Bronchial epithelial cell (primary cell): ENCODE measurements at regions not wholly inside any gene's neighbourhood (a gene's known extent, or its start where the extent isn't known, plus 50 kb on each side); places are given as distances from the start of the nearest gene placed in this dataset.

Experiments used
- DNase-seq: peaks from one replicate; pipeline ENCODE4 v3.0.0-alpha.2; 2010; ENCODE audit warnings: low read depth
- FAIRE-seq: peaks from 2 replicates; lab custom pipeline; 2011; peaks lifted over from hg19 to GRCh38; lab: Jason Lieb, UNC
- H3K27me3 ChIP-seq: 2 replicates; pipeline ENCODE4 v1.5.1; 2011; ENCODE audit warnings: low read length; ENCODE audit not compliant: control insufficient read depth, insufficient read depth
- H3K36me3 ChIP-seq: 2 replicates; pipeline ENCODE4 v1.5.1; 2011; ENCODE audit warnings: low read length; ENCODE audit not compliant: control insufficient read depth, insufficient read depth
- H3K4me3 ChIP-seq: 2 replicates; pipeline ENCODE4 v1.5.1; 2011; ENCODE audit warnings: mild to moderate bottlenecking, low read depth, low read length, control low read depth
- TF ChIP-seq, protein P1 (sequence below): IDR thresholded peaks from 2 replicates; pipeline ENCODE4 v1.5.1; 2011; ENCODE audit warnings: mild to moderate bottlenecking, moderate library complexity, low read length, control low read depth, inconsistent platforms; ENCODE audit not compliant: insufficient read depth, severe bottlenecking

DNA sequence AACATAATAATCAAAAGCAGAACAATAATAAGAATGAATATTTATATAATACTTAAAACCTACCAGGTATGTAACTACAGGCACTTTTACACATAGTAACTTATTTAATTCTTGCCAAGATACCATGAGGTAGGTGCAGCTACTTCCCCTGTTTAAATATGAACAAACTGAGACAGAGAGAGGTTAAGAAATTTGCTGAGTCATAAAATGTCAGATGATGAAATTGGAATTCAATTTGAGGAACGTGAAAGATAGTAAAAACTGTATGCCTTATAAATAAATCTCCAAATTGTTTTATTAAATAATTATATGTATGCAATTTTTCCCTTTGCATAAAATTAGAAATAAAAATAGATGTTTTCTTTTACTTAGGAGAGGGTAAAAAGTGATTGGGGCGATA is 1103.3 kb upstream of the NRXN1 start:
- DNase-seq (peak; percentile 26), FAIRE-seq (no peak)
- Histone ChIP-seq H3K27me3 (no peaks in the 10 kb centered on the region), H3K36me3 (no peaks in the 10 kb centered on the region), H3K4me3 (no peak overlapping the region)
- TF ChIP-seq, protein P1, sequence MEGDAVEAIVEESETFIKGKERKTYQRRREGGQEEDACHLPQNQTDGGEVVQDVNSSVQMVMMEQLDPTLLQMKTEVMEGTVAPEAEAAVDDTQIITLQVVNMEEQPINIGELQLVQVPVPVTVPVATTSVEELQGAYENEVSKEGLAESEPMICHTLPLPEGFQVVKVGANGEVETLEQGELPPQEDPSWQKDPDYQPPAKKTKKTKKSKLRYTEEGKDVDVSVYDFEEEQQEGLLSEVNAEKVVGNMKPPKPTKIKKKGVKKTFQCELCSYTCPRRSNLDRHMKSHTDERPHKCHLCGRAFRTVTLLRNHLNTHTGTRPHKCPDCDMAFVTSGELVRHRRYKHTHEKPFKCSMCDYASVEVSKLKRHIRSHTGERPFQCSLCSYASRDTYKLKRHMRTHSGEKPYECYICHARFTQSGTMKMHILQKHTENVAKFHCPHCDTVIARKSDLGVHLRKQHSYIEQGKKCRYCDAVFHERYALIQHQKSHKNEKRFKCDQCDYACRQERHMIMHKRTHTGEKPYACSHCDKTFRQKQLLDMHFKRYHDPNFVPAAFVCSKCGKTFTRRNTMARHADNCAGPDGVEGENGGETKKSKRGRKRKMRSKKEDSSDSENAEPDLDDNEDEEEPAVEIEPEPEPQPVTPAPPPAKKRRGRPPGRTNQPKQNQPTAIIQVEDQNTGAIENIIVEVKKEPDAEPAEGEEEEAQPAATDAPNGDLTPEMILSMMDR: no peak

DNA sequence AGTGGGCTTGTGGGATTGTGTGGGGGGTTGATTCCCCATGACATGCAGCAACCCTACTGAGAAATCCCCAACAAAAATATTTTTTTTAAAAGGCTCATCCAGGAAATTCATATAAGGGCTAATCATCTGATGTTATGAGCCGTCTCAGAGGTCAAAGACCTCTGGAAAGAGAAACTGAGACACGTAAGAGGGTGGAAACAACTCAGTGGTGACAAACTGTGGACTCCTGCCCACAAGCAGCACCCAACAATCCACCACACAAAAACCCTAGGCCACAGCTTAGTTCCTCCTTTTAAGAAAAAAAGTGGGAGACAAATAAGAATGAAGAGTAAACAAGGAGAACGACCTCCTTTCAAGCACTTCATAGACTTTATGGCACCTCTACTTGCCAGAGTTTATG is 1096.1 kb upstream of the NRXN1 start:
- FAIRE-seq: no peak
- no peak for DNase-seq
- no peak overlapping the region for H3K4me3 ChIP-seq
- TF ChIP-seq, protein P1: no peak
- H3K27me3 ChIP-seq: no peaks in the 10 kb centered on the region
- no peaks in the 10 kb centered on the region for H3K36me3 ChIP-seq

DNA sequence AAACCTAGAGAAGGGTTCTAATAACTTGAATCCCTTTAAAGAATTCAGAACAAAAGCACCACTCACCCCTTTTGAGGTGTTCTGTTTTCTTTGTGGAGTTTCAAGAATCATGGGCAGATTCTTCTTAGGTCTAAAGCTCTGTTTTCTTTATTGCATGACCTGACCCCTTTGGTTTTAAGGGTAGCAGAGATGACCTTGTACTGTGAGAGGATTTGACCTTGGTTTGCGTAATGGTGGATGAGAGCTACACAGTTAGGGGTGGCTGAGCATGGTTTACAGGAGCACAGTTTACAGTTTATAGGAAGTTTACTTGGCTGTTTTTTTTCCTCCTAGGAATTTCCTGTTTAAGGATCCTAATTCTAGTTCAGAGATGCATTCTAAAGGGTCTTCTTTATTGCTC is 1095.6 kb upstream of the NRXN1 start:
- Histone ChIP-seq H3K36me3 (no peaks in the 10 kb centered on the region), H3K4me3 (no peak overlapping the region), H3K27me3 (no peaks in the 10 kb centered on the region)
- no peak for FAIRE-seq
- no peak for DNase-seq
- TF ChIP-seq, protein P1: no peak

DNA sequence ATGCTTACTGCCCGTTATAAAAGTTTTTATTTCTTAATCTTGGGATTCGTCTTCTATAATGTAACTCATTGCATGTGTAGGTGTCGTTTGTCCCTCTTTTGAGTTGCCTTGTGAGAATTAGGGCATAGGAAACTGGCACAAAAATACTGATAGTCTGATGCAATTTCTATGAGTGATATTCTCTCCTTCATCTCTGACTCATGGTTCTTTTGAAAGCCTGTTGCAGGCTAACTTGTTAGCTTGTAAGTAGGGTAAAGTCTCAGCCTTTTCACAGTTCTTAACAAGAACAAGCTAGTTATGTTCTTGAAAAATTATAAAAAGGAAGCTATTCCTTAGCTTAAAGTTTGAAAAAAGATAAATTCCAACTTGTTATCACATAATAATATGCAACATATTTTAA is 1085.4 kb upstream of the NRXN1 start:
- H3K27me3 ChIP-seq: no peaks in the 10 kb centered on the region
- H3K36me3 ChIP-seq: no peaks in the 10 kb centered on the region
- DNase-seq (peak; percentile 72), FAIRE-seq (no peak)
- H3K4me3 ChIP-seq: no peak overlapping the region
- TF ChIP-seq, protein P1: no peak

DNA sequence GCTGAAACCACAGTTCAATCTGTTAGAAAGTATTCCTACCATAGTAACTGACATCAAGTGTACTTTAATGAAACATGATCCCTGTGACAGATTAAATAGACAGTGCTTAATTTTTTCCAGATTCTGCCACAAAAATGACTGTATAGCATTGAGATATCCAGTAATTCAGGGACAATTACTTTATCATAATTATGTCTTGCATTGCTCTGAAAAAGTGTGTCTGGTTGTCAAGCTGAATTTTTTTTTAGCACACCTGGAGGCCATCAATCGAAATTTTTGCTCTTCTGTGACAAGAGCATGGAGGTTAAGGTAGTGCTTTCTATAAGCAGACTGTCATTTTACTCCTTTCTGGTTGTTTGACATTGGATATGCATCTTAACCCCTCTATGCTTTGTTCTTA is 1083.8 kb upstream of the NRXN1 start:
- H3K4me3 ChIP-seq: no peak overlapping the region
- FAIRE-seq (no peak), DNase-seq (no peak)
- no peaks in the 10 kb centered on the region for H3K27me3 ChIP-seq
- H3K36me3 ChIP-seq: no peaks in the 10 kb centered on the region
- TF ChIP-seq, protein P1: no peak

DNA sequence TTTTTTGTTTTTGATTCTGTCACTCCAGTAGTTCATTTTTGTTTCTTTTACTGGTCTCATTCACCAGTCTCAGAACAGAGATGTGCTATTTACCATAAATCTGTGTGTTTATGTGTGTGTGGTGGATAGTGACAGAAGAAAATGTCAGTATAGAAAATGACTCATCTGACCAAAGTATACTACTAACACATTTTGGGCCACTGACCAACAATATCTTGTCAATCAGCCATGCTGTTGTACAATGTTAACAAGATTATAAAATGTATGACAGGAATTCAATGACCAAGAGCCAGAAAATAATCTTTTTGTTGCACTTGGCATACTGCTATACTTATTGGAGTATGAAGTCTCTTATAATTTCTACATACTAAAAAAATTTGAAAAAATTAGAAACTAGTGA is 1081.4 kb upstream of the NRXN1 start:
- DNase-seq (no peak), FAIRE-seq (no peak)
- Histone ChIP-seq H3K4me3 (no peak overlapping the region), H3K36me3 (no peaks in the 10 kb centered on the region), H3K27me3 (no peaks in the 10 kb centered on the region)
- TF ChIP-seq, protein P1: no peak
